ENCODE measurements at regions not wholly inside any gene's neighbourhood (a gene's known extent, or its start where the extent isn't known, plus 50 kb on each side); places are given as distances from the start of the nearest gene placed in this dataset.

DNA sequence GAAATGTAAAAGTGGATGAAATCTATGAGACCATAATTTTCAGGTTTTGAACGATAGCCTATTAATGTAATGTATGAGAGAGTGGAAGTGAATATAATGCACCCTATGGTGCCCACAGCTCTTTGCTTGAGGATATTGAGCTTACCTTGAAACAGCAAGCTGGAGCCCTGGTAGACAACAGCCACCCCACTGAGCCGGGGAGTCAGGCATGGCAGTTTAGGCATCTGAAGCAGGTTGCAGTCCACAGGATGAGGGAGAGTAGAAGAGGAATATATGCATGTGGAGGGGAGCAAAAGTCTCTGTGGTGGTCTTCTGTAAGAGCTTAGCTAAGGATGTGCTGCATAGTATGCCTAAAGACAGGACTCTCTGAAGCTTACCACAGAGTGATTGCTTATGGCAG lies 817.3 kb downstream of the DNAJB9 start:
- TF ChIP-seq, protein P1, sequence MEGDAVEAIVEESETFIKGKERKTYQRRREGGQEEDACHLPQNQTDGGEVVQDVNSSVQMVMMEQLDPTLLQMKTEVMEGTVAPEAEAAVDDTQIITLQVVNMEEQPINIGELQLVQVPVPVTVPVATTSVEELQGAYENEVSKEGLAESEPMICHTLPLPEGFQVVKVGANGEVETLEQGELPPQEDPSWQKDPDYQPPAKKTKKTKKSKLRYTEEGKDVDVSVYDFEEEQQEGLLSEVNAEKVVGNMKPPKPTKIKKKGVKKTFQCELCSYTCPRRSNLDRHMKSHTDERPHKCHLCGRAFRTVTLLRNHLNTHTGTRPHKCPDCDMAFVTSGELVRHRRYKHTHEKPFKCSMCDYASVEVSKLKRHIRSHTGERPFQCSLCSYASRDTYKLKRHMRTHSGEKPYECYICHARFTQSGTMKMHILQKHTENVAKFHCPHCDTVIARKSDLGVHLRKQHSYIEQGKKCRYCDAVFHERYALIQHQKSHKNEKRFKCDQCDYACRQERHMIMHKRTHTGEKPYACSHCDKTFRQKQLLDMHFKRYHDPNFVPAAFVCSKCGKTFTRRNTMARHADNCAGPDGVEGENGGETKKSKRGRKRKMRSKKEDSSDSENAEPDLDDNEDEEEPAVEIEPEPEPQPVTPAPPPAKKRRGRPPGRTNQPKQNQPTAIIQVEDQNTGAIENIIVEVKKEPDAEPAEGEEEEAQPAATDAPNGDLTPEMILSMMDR (IDR thresholded peaks at IDR 0.05): no peak
- TF ChIP-seq POLR2A (IDR thresholded peaks at IDR 0.05): no peak

All from lower leg skin (tissue), 3 donors.